DND-41 (cell line): ENCODE measurements at regions not wholly inside any gene's neighbourhood (a gene's known extent, or its start where the extent isn't known, plus 50 kb on each side); places are given as distances from the start of the nearest gene placed in this dataset.

ENCODE experiments used
- ATAC-seq: fragments of 200-7000 bp; cut with Tn5 transposase; 3 replicates; pipeline ENCODE4 v1.9.1; 2021; ENCODE audit warnings: low read depth; ENCODE audit not compliant: insufficient read depth
- DNase-seq: peaks from one replicate; pipeline ENCODE4 v3.0.0-alpha.2; 2020
- H2AFZ ChIP-seq: 2 replicates; pipeline ENCODE4 v1.6.0; 2012; ENCODE audit warnings: low read depth, low read length
- H3K27ac ChIP-seq: 2 replicates; pipeline ENCODE4 v1.5.1; 2012; ENCODE audit warnings: low read length, inconsistent platforms
- H3K27me3 ChIP-seq: fragments of 200-600 bp; sonication (generic); 2 replicates; pipeline ENCODE4 v1.6.0; 2012; ENCODE audit warnings: low read length, mild to moderate bottlenecking, inconsistent platforms; ENCODE audit not compliant: insufficient read depth, poor library complexity
- H3K36me3 ChIP-seq: 2 replicates; pipeline ENCODE4 v1.5.1; 2012; ENCODE audit warnings: low read length, inconsistent platforms; ENCODE audit not compliant: insufficient read depth
- H3K4me1 ChIP-seq: 2 replicates; pipeline ENCODE4 v1.5.1; 2012; ENCODE audit warnings: mild to moderate bottlenecking, low read length; ENCODE audit not compliant: insufficient read depth
- H3K4me2 ChIP-seq: 2 replicates; pipeline ENCODE4 v1.6.0; 2012; ENCODE audit warnings: mild to moderate bottlenecking, moderate library complexity, low read length, inconsistent platforms; ENCODE audit not compliant: insufficient read depth
- H3K4me3 ChIP-seq, 2 experiments: fragments of 200-600 bp in 1 of 2; shearing (Covaris generic) in 1 of 2; 2 replicates each; pipeline ENCODE4 v1.5.1; 2012 to 2016; ENCODE audit warnings: inconsistent platforms in 2 of 2, low read length in 2 of 2, mild to moderate bottlenecking in 2 of 2, low read depth in 1 of 2, moderate library complexity in 1 of 2
- H3K79me2 ChIP-seq: 2 replicates; pipeline ENCODE4 v1.6.0; 2012; ENCODE audit warnings: low read length, inconsistent platforms; ENCODE audit not compliant: insufficient read depth
- H3K9ac ChIP-seq: 2 replicates; pipeline ENCODE4 v1.6.0; 2012; ENCODE audit warnings: low read depth, mild to moderate bottlenecking, inconsistent platforms, low read length, moderate library complexity
- H3K9me3 ChIP-seq: 2 replicates; pipeline ENCODE4 v1.5.1; 2012; ENCODE audit warnings: low read length, moderate library complexity, mild to moderate bottlenecking, inconsistent platforms; ENCODE audit not compliant: insufficient read depth, severe bottlenecking
- H4K20me1 ChIP-seq: 2 replicates; pipeline ENCODE4 v1.6.0; 2012; ENCODE audit warnings: low read length; ENCODE audit not compliant: insufficient read depth
- CTCF ChIP-seq: IDR thresholded peaks from 2 replicates; pipeline ENCODE4 v1.5.1; 2012; ENCODE audit warnings: borderline replicate concordance, low read length, moderate library complexity, mild to moderate bottlenecking; ENCODE audit not compliant: poor library complexity, severe bottlenecking; ENCODE audit errors: extremely low read depth
- EZH2 ChIP-seq: IDR thresholded peaks from 3 replicates; pipeline ENCODE4 v1.6.1; 2012; ENCODE audit warnings: borderline replicate concordance, low read depth, mild to moderate bottlenecking, moderate library complexity, low read length, inconsistent platforms; ENCODE audit not compliant: severe bottlenecking

- TF ChIP-seq CTCF (no peak), EZH2 (no peak)
- H3K9me3 ChIP-seq, result no peaks in the 10 kb centered on the region
- H3K36me3 ChIP-seq, result no peaks in the 10 kb centered on the region
- no peak overlapping the region for H2AFZ ChIP-seq
- H3K27ac ChIP-seq, result no peak overlapping the region
- no peaks in the 10 kb centered on the region for H3K79me2 ChIP-seq
- no peak overlapping the region for H3K9ac ChIP-seq
- peaks cover 7% of the 10 kb centered on the region for H3K27me3 ChIP-seq
- H3K4me1 ChIP-seq, result 0 out of 2 replicates have a peak, but pooled peaks cover 5% of the 10 kb centered on the region
- H4K20me1 ChIP-seq, result no peaks in the 10 kb centered on the region
- DNase-seq (no peak), ATAC-seq (no peak)
- H3K4me2 ChIP-seq, result no peak overlapping the region
- no peak overlapping the region for H3K4me3 ChIP-seq
Observed at GRCh38 chr9:95370064-95370463, 52.6 kb upstream of the FANCC start.

- TF ChIP-seq EZH2 (no peak), CTCF (no peak)
- no peaks in the 10 kb centered on the region for H3K9me3 ChIP-seq
- no peak overlapping the region for H3K4me2 ChIP-seq
- H3K79me2 ChIP-seq, result no peaks in the 10 kb centered on the region
- H3K27ac ChIP-seq, result no peak overlapping the region
- H2AFZ ChIP-seq, result no peak overlapping the region
- no peak overlapping the region for H3K9ac ChIP-seq
- no peak for ATAC-seq
- H3K4me1 ChIP-seq, result 0 out of 2 replicates have a peak, but pooled peaks cover 5% of the 10 kb centered on the region
- H3K36me3 ChIP-seq, result no peaks in the 10 kb centered on the region
- DNase-seq, result no peak
- H3K4me3 ChIP-seq, result no peak overlapping the region
- no peaks in the 10 kb centered on the region for H4K20me1 ChIP-seq
- H3K27me3 ChIP-seq, result peaks cover 9% of the 10 kb centered on the region
Observed at GRCh38 chr9:95368377-95369160, 51.1 kb upstream of the FANCC start.
